Upper lobe of right lung (tissue), 1 donor: ENCODE measurements at regions not wholly inside any gene's neighbourhood (a gene's known extent, or its start where the extent isn't known, plus 50 kb on each side); places are given as distances from the start of the nearest gene placed in this dataset.

Experiments
- ATAC-seq: fragments of 200-7000 bp; cut with Tn5 transposase; one replicate; pipeline ENCODE4 v1.9.1; 2020; ENCODE audit warnings: mild to moderate bottlenecking, moderate library complexity
- DNase-seq: peaks from one replicate; pipeline ENCODE4 v3.0.0-alpha.2; 2020
- H3K27ac ChIP-seq: fragments of 200-600 bp; one replicate; pipeline ENCODE4 v1.8.0; 2022
- H3K27me3 ChIP-seq: fragments of 200-600 bp; one replicate; pipeline ENCODE4 v1.8.0; 2022; ENCODE audit warnings: mild to moderate bottlenecking
- H3K36me3 ChIP-seq: fragments of 200-600 bp; one replicate; pipeline ENCODE4 v1.8.0; 2022
- H3K4me1 ChIP-seq: fragments of 200-600 bp; one replicate; pipeline ENCODE4 v1.8.0; 2022
- H3K4me3 ChIP-seq: fragments of 200-600 bp; one replicate; pipeline ENCODE4 v1.8.0; 2022; ENCODE audit warnings: mild to moderate bottlenecking
- H3K9me3 ChIP-seq: fragments of 200-600 bp; one replicate; pipeline ENCODE4 v1.8.0; 2022
- CTCF ChIP-seq: fragments of 200-600 bp; IDR thresholded peaks from one replicate; pipeline ENCODE4 v1.8.0; 2022; ENCODE audit warnings: antibody characterized with exemption
- intact Hi-C: fragments of 100-400 bp; cut with DNase I; formaldehyde crosslinking; loops from one replicate; pipeline ENCODE4 v1.11.0; 2022
- donor health status: DM: no; HTN: yes; CAD: no; lungs with severe emphysema.

GRCh38 chr13:78004821-78005220, 86.2 kb upstream of the EDNRB start:
- no peak for TF ChIP-seq CTCF
- Histone ChIP-seq H3K9me3 (peaks cover 4% of the 10 kb centered on the region), H3K4me3 (no peak overlapping the region), H3K4me1 (no peaks in the 10 kb centered on the region), H3K27ac (no peak overlapping the region), H3K36me3 (no peaks in the 10 kb centered on the region), H3K27me3 (no peaks in the 10 kb centered on the region)
- no peak for DNase-seq
- intact Hi-C loops: no loop called here
- ATAC-seq: no peak

GRCh38 chr13:77999746-78000145, 81.1 kb upstream of the EDNRB start:
- intact Hi-C loops: no loop called here

GRCh38 chr13:77994166-77994565, 75.5 kb upstream of the EDNRB start:
- intact Hi-C loops: no loop called here
- no peaks in the 10 kb centered on the region for H3K27me3 ChIP-seq
- DNase-seq (no peak), ATAC-seq (no peak)
- H3K4me3 ChIP-seq: no peak overlapping the region
- TF ChIP-seq CTCF: no peak
- no peaks in the 10 kb centered on the region for H3K9me3 ChIP-seq
- H3K4me1 ChIP-seq: no peaks in the 10 kb centered on the region
- H3K27ac ChIP-seq: no peak overlapping the region
- H3K36me3 ChIP-seq: no peaks in the 10 kb centered on the region

More at GRCh38 chr13:77999746-78000145, 81.1 kb upstream of the EDNRB start:
- no peak for TF ChIP-seq CTCF
- no peaks in the 10 kb centered on the region for H3K4me1 ChIP-seq
- ATAC-seq: no peak
- peaks cover 4% of the 10 kb centered on the region for H3K9me3 ChIP-seq
- no peak overlapping the region for H3K27ac ChIP-seq
- no peaks in the 10 kb centered on the region for H3K27me3 ChIP-seq
- H3K4me3 ChIP-seq: no peak overlapping the region
- no peaks in the 10 kb centered on the region for H3K36me3 ChIP-seq
- no peak for DNase-seq

- no peak overlapping the region for H3K27ac ChIP-seq
- intact Hi-C loops: no loop called here
- H3K4me3 ChIP-seq: no peak overlapping the region
- DNase-seq (no peak), ATAC-seq (no peak)
- H3K9me3 ChIP-seq: no peaks in the 10 kb centered on the region
- no peak for TF ChIP-seq CTCF
- H3K36me3 ChIP-seq: no peaks in the 10 kb centered on the region
- H3K4me1 ChIP-seq: no peaks in the 10 kb centered on the region
- no peaks in the 10 kb centered on the region for H3K27me3 ChIP-seq
These were observed 72.4 kb upstream of the EDNRB start for GRCh38 chr13:77991003-77991402.

- no peak for DNase-seq
- Histone ChIP-seq H3K9me3 (no peaks in the 10 kb centered on the region), H3K27ac (no peak overlapping the region), H3K4me1 (no peaks in the 10 kb centered on the region), H3K36me3 (no peaks in the 10 kb centered on the region), H3K27me3 (no peaks in the 10 kb centered on the region), H3K4me3 (no peak overlapping the region)
- intact Hi-C loops: no loop called here
- no peak for ATAC-seq
- no peak for TF ChIP-seq CTCF
These were observed 70.7 kb upstream of the EDNRB start for GRCh38 chr13:77989281-77989680.

GRCh38 chr13:77988355-77988754, 69.7 kb upstream of the EDNRB start:
- no peaks in the 10 kb centered on the region for H3K27me3 ChIP-seq
- intact Hi-C loops: no loop called here

More at GRCh38 chr13:77988355-77988754, 69.7 kb upstream of the EDNRB start:
- H3K27ac ChIP-seq: no peak overlapping the region
- H3K9me3 ChIP-seq: no peaks in the 10 kb centered on the region
- H3K4me3 ChIP-seq: no peak overlapping the region
- DNase-seq: no peak
- no peak for ATAC-seq
- H3K4me1 ChIP-seq: no peaks in the 10 kb centered on the region
- H3K36me3 ChIP-seq: no peaks in the 10 kb centered on the region
- TF ChIP-seq CTCF: no peak
